SHP77 (cell line): ENCODE measurements at regions not wholly inside any gene's neighbourhood (a gene's known extent, or its start where the extent isn't known, plus 50 kb on each side); places are given as distances from the start of the nearest gene placed in this dataset.

Source experiments
- DNase-seq, 2 experiments: peaks; one replicate each; lab custom pipeline; 2025; lab: John Stamatoyannopoulos, UW

- DNase-seq = no peak
These were observed 53.5 kb upstream of the ACSL1 start for GRCh38 chr4:184879271-184879670.

- no peak for DNase-seq
These were observed 56.5 kb upstream of the ACSL1 start for GRCh38 chr4:184882276-184882675.

GRCh38 chr4:184883024-184883423, 57.3 kb upstream of the ACSL1 start:
- no peak for DNase-seq

- DNase-seq = no peak
These were observed 59.1 kb upstream of the ACSL1 start for GRCh38 chr4:184884883-184885282.

- DNase-seq = no peak
These were observed 59.8 kb upstream of the ACSL1 start for GRCh38 chr4:184885602-184886001.

GRCh38 chr4:184887333-184887732, 61.6 kb upstream of the ACSL1 start:
- DNase-seq = no peak

GRCh38 chr4:184887947-184888346, 62.2 kb upstream of the ACSL1 start:
- DNase-seq = no peak

GRCh38 chr4:184889666-184890335, 64.0 kb upstream of the ACSL1 start:
- no peak for DNase-seq

- DNase-seq = no peak
These were observed 64.7 kb upstream of the ACSL1 start for GRCh38 chr4:184890499-184890898.

GRCh38 chr4:184891816-184892397, 66.1 kb upstream of the ACSL1 start:
- no peak for DNase-seq

- no peak for DNase-seq
These were observed 67.2 kb upstream of the ACSL1 start for GRCh38 chr4:184892999-184893398.

- no peak for DNase-seq
These were observed 68.2 kb upstream of the ACSL1 start for GRCh38 chr4:184893801-184894571.

- DNase-seq = no peak
These were observed 69.4 kb upstream of the ACSL1 start for GRCh38 chr4:184895012-184895695.

GRCh38 chr4:184896868-184897715, 71.3 kb upstream of the ACSL1 start:
- DNase-seq = no peak

- DNase-seq = no peak
These were observed 72.1 kb upstream of the ACSL1 start for GRCh38 chr4:184897895-184898294.

GRCh38 chr4:184898793-184899192, 73.0 kb upstream of the ACSL1 start:
- DNase-seq = no peak

GRCh38 chr4:184899261-184900134, 73.7 kb upstream of the ACSL1 start:
- no peak for DNase-seq

- DNase-seq = no peak
These were observed 74.4 kb upstream of the ACSL1 start for GRCh38 chr4:184900184-184900583.

- DNase-seq = no peak
These were observed 76.8 kb upstream of the ACSL1 start for GRCh38 chr4:184902550-184902949.

- no peak for DNase-seq
These were observed 80.8 kb upstream of the ACSL1 start for GRCh38 chr4:184906480-184907097.
